ENCODE measurements at regions not wholly inside any gene's neighbourhood (a gene's known extent, or its start where the extent isn't known, plus 50 kb on each side); places are given as distances from the start of the nearest gene placed in this dataset.

GRCh38 chr15:46671336-46671735 lies 1036.5 kb downstream of the SQOR start:
- TF ChIP-seq CTCF (IDR thresholded peaks at IDR 0.05): no peak
- TF ChIP-seq POLR2A (IDR thresholded peaks at IDR 0.05): no peak

Data from body of pancreas (tissue), 4 donors.